MM.1S (cell line): ENCODE measurements at regions not wholly inside any gene's neighbourhood (a gene's known extent, or its start where the extent isn't known, plus 50 kb on each side); places are given as distances from the start of the nearest gene placed in this dataset.

Experiments used
- DNase-seq: peaks from one replicate; pipeline ENCODE4 v3.0.0-alpha.2; 2015
- H2AFZ ChIP-seq: fragments of 300-600 bp; sonication (generic); 2 replicates; pipeline ENCODE4 v1.6.0; 2016; ENCODE audit warnings: antibody characterized with exemption, low read length
- H3F3A ChIP-seq: fragments of 300-600 bp; sonication (generic); 2 replicates; pipeline ENCODE4 v1.6.1; 2016; ENCODE audit warnings: mild to moderate bottlenecking, antibody characterized with exemption, low read length, moderate library complexity, mixed read lengths; ENCODE audit not compliant: insufficient read depth
- H3K27ac ChIP-seq: fragments of 300-600 bp; sonication (generic); 2 replicates; pipeline ENCODE4 v1.5.1; 2016; ENCODE audit warnings: mild to moderate bottlenecking, low read length
- H3K27me3 ChIP-seq: fragments of 300-600 bp; sonication (generic); replicated peaks from 2 replicates; pipeline ENCODE4 v1.6.0; 2016; ENCODE audit warnings: low read length; ENCODE audit not compliant: insufficient read depth
- H3K36me3 ChIP-seq: fragments of 300-600 bp; sonication (generic); replicated peaks from 2 replicates; pipeline ENCODE4 v1.6.1; 2016; ENCODE audit warnings: mild to moderate bottlenecking, low read length, mixed read lengths; ENCODE audit not compliant: insufficient read depth
- H3K4me1 ChIP-seq: fragments of 300-600 bp; sonication (generic); 2 replicates; pipeline ENCODE4 v1.6.1; 2016; ENCODE audit warnings: low read length, mixed read lengths
- H3K4me2 ChIP-seq: fragments of 300-600 bp; sonication (generic); 2 replicates; pipeline ENCODE4 v1.6.0; 2016; ENCODE audit warnings: low read depth, low read length
- H3K4me3 ChIP-seq: fragments of 300-600 bp; sonication (generic); 2 replicates; pipeline ENCODE4 v1.5.1; 2016; ENCODE audit warnings: low read length, mixed read lengths
- H3K79me2 ChIP-seq: fragments of 300-600 bp; sonication (generic); 2 replicates; pipeline ENCODE4 v1.6.1; 2016; ENCODE audit warnings: mixed run types, low read length, mixed read lengths
- H3K9ac ChIP-seq: fragments of 300-600 bp; sonication (generic); 2 replicates; pipeline ENCODE4 v1.6.1; 2016; ENCODE audit warnings: low read length, mixed read lengths
- H3K9me2 ChIP-seq: fragments of 300-600 bp; sonication (generic); replicated peaks from 2 replicates; pipeline ENCODE4 v1.6.1; 2016; ENCODE audit warnings: mild to moderate bottlenecking, low read length, mixed read lengths; ENCODE audit not compliant: insufficient read depth
- H3K9me3 ChIP-seq: fragments of 300-600 bp; sonication (generic); replicated peaks from 2 replicates; pipeline ENCODE4 v1.6.1; 2016; ENCODE audit warnings: mild to moderate bottlenecking, low read length, mixed read lengths; ENCODE audit not compliant: insufficient read depth
- H4K20me1 ChIP-seq: fragments of 300-600 bp; sonication (generic); 2 replicates; pipeline ENCODE4 v1.6.1; 2016; ENCODE audit warnings: mild to moderate bottlenecking, low read length, moderate library complexity, mixed read lengths; ENCODE audit not compliant: insufficient read depth
- EZH2 ChIP-seq: fragments of 300-600 bp; sonication (generic); optimal IDR thresholded peaks from 2 replicates; pipeline ENCODE3; 2017; ENCODE audit warnings: low read depth, mild to moderate bottlenecking, antibody characterized with exemption, low read length, mixed read lengths
- EZH2phosphoT487 ChIP-seq: fragments of 300-600 bp; sonication (generic); IDR thresholded peaks from 2 replicates; pipeline ENCODE4 v1.6.1; 2018; ENCODE audit warnings: antibody characterized with exemption, low read length
- TF ChIP-seq, protein P1 (sequence below): fragments of 300-600 bp; sonication (generic); IDR thresholded peaks from 2 replicates; pipeline ENCODE4 v1.5.1; 2016; ENCODE audit warnings: antibody characterized with exemption, low read length, mixed read lengths

DNA sequence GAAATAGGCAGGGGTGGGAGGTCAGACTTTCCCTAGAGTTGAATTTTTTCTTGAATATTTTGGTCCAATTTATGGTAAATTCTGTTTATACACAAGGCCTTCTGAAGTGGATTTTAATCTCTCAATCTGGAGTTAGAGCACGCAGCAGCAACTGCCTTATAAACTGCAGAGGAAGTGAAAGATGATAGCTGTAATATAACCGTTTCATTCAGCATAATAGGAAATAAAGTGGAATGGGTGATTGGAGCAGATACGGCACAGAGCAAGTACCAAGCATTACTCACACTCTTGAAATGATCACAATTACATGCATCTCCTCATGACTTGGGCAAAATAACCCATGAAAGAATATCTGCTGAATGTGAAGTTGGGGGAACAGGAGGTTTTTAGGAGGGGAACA is 106.8 kb downstream of the ARRDC4 start:
- Histone ChIP-seq H3K4me2 (no peak overlapping the region), H3K27me3 (no peaks in the 10 kb centered on the region), H3F3A (no peaks in the 10 kb centered on the region), H3K9me2 (no peaks in the 10 kb centered on the region), H3K4me1 (peaks cover 7% of the 10 kb centered on the region; the same call in 1 of the 2 replicates), H3K27ac (no peak overlapping the region), H2AFZ (no peak overlapping the region), H3K9ac (no peak overlapping the region), H3K36me3 (no peaks in the 10 kb centered on the region), H3K4me3 (no peak overlapping the region), H4K20me1 (no peaks in the 10 kb centered on the region), H3K79me2 (no peaks in the 10 kb centered on the region), H3K9me3 (no peaks in the 10 kb centered on the region)
- TF ChIP-seq, protein P1, sequence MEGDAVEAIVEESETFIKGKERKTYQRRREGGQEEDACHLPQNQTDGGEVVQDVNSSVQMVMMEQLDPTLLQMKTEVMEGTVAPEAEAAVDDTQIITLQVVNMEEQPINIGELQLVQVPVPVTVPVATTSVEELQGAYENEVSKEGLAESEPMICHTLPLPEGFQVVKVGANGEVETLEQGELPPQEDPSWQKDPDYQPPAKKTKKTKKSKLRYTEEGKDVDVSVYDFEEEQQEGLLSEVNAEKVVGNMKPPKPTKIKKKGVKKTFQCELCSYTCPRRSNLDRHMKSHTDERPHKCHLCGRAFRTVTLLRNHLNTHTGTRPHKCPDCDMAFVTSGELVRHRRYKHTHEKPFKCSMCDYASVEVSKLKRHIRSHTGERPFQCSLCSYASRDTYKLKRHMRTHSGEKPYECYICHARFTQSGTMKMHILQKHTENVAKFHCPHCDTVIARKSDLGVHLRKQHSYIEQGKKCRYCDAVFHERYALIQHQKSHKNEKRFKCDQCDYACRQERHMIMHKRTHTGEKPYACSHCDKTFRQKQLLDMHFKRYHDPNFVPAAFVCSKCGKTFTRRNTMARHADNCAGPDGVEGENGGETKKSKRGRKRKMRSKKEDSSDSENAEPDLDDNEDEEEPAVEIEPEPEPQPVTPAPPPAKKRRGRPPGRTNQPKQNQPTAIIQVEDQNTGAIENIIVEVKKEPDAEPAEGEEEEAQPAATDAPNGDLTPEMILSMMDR, result no peak
- TF ChIP-seq EZH2 (no peak), EZH2phosphoT487 (no peak)
- DNase-seq, result no peak

DNA sequence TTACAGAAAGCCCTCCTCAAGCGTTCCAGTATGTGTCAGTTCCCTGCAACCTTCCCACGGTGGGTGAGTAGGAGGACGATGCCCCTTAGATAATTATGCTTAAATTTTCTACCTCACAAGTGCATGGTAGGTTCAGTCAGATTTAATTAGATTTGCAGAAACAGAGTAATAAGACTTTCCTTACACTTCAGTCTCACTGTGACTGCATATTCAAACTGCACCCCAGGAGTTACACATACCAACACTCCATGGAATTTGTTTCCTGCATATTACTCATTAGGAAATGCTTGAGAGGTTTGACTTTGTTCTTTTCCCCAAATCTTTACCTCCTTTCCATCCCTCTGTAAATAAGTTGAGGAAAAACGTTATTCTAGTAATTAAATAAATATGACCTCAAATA is 108.8 kb downstream of the ARRDC4 start:
- H3F3A ChIP-seq, result no peaks in the 10 kb centered on the region
- H3K4me3 ChIP-seq, result no peak overlapping the region
- H3K9ac ChIP-seq, result no peak overlapping the region
- TF ChIP-seq EZH2phosphoT487 (no peak), EZH2 (no peak)
- TF ChIP-seq, protein P1, result no peak
- H3K27me3 ChIP-seq, result no peaks in the 10 kb centered on the region
- DNase-seq, result no peak
- no peaks in the 10 kb centered on the region for H3K36me3 ChIP-seq
- H3K79me2 ChIP-seq, result no peaks in the 10 kb centered on the region
- H3K9me2 ChIP-seq, result no peaks in the 10 kb centered on the region
- H2AFZ ChIP-seq, result no peak overlapping the region
- H3K4me1 ChIP-seq, result no peaks in the 10 kb centered on the region
- no peaks in the 10 kb centered on the region for H4K20me1 ChIP-seq
- no peak overlapping the region for H3K27ac ChIP-seq
- no peaks in the 10 kb centered on the region for H3K9me3 ChIP-seq
- no peak overlapping the region for H3K4me2 ChIP-seq

DNA sequence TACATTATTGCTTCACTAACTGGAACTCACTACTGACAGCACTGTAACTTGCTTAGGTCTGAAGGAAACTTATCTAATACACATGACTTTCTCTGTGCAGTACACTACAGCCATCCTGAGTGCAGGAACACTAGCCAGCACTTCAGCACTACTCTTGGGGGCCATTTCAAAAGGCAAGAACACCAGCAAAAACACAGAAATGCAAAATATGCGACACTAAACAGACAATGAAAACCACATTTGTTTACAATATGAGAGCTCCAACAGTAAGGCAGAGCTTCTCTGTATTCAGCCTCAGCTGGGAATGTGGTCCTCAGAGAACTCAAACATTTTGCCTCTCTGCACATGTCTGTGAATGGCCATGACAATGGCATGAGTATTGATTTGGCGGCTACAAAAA is 109.6 kb downstream of the ARRDC4 start:
- Histone ChIP-seq H3F3A (no peaks in the 10 kb centered on the region), H3K27me3 (no peaks in the 10 kb centered on the region), H3K4me3 (no peak overlapping the region), H4K20me1 (no peaks in the 10 kb centered on the region), H3K9me2 (no peaks in the 10 kb centered on the region), H2AFZ (no peak overlapping the region), H3K9me3 (no peaks in the 10 kb centered on the region), H3K79me2 (no peaks in the 10 kb centered on the region), H3K9ac (no peak overlapping the region), H3K36me3 (no peaks in the 10 kb centered on the region), H3K4me2 (no peak overlapping the region), H3K4me1 (no peaks in the 10 kb centered on the region), H3K27ac (no peak overlapping the region)
- TF ChIP-seq EZH2, result no peak
- TF ChIP-seq, protein P1, result no peak
- TF ChIP-seq EZH2phosphoT487, result no peak
- DNase-seq, result no peak
